Body of pancreas (tissue), 4 donors: ENCODE measurements at regions not wholly inside any gene's neighbourhood (a gene's known extent, or its start where the extent isn't known, plus 50 kb on each side); places are given as distances from the start of the nearest gene placed in this dataset.
"Not testable (repeated sequence)": the region's sequence is repeated elsewhere in the genome, so short reads cannot be mapped to it uniquely, and the experiment has no call there.

ENCODE experiments used
- ATAC-seq: fragments of 150-250 bp; one replicate; pipeline ENCODE4 v1.9.1; 2016
- DNase-seq, 4 donors: peaks; one replicate each; pipeline ENCODE4 v3.0.0-alpha.2; 2019
- H3K27ac ChIP-seq, 4 donors: fragments of 200-600 bp; sonication (generic); 1 replicate in 3 of 4; 2 replicates in 1 of 4; pipeline versions ENCODE4 v1.5.1 to v1.6.1; 2016 to 2019; ENCODE audit warnings: mild to moderate bottlenecking in 1 of 4, mixed read lengths in 1 of 4, moderate library complexity in 1 of 4
- H3K27me3 ChIP-seq, 2 donors: fragments of 200-600 bp; sonication (generic); one replicate each; pipeline ENCODE4 v1.6.0; 2016; ENCODE audit warnings: mild to moderate bottlenecking in 1 of 2
- H3K36me3 ChIP-seq, 2 donors: fragments of 200-600 bp; sonication (generic); replicated peaks in 1 of 2; 2 replicates each; pipeline ENCODE4 v1.5.1; 2016; ENCODE audit warnings: low read depth in 2 of 2; ENCODE audit not compliant: insufficient read depth in 1 of 2
- H3K4me1 ChIP-seq: fragments of 200-600 bp; sonication (generic); one replicate; pipeline ENCODE4 v1.6.0; 2016
- H3K4me3 ChIP-seq, 2 donors: fragments of 200-600 bp; sonication (generic); 1 replicate in 1 of 2; 2 replicates in 1 of 2; pipeline ENCODE4 v1.5.1; 2016 to 2019
- H3K9me3 ChIP-seq, 3 donors: fragments of 200-600 bp; sonication (generic); 1 replicate in 2 of 3; 2 replicates in 1 of 3; pipeline ENCODE4 v1.5.1; 2016
- POLR2A ChIP-seq, 3 donors: fragments of 450-650 bp; IDR thresholded peaks; one replicate each; pipeline ENCODE4 v1.6.1; 2016; ENCODE audit warnings: antibody characterized with exemption in 3 of 3, mild to moderate bottlenecking in 2 of 3
- WGBS, 2 donors: methylation state at CpG; one replicate each; pipeline ENCODE4 v1.1.5; 2017; 5-methylcytosine and 5-hydroxymethylcytosine counted together
- intact Hi-C: fragments of 100-400 bp; cut with DNase I; formaldehyde crosslinking; loops from one replicate; pipeline ENCODE4 v1.15.1; 2023
- TF ChIP-seq, protein P1 (sequence below), 7 experiments: fragments of 450-650 bp in 4 of 7; fragments of 200-600 bp in 3 of 7; sonication (generic) in 3 of 7; IDR thresholded peaks; one replicate each; pipeline ENCODE4 v1.5.1; 2016 to 2019; ENCODE audit warnings: antibody characterized with exemption in 7 of 7

DNA sequence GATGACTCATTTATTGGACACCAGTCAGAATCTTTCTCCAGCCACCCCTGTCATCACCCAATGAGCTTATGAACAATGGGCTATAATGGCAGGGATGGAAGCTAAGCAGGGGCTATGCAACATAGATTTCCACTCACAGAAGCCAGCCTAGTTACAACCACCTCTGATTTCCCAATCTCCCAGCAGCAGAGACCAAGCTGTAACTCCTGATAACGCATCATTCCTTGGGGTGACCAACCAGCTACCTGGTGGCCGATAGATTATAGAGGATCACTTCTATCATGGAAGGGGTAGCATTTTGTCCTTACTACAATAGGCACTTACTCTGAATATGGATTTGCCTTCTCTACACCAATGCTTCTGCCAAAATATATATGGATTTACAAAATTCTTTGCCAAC lies 302.3 kb upstream of the ATXN7L3B start:
- H3K4me3 ChIP-seq, result no peak overlapping the region
- intact Hi-C loops, result no loop called here
- DNase-seq (no peak), ATAC-seq (no peak)
- WGBS, 2 donors, result 82 to 85% methylated on average over 2 of the region's 2 CpGs
- H3K9me3 ChIP-seq, result peaks cover 0 to 7% (median 0%) of the 10 kb centered on the region in 3 donors
- no peaks in the 10 kb centered on the region for H3K4me1 ChIP-seq
- no peak overlapping the region for H3K27ac ChIP-seq
- TF ChIP-seq, protein P1, sequence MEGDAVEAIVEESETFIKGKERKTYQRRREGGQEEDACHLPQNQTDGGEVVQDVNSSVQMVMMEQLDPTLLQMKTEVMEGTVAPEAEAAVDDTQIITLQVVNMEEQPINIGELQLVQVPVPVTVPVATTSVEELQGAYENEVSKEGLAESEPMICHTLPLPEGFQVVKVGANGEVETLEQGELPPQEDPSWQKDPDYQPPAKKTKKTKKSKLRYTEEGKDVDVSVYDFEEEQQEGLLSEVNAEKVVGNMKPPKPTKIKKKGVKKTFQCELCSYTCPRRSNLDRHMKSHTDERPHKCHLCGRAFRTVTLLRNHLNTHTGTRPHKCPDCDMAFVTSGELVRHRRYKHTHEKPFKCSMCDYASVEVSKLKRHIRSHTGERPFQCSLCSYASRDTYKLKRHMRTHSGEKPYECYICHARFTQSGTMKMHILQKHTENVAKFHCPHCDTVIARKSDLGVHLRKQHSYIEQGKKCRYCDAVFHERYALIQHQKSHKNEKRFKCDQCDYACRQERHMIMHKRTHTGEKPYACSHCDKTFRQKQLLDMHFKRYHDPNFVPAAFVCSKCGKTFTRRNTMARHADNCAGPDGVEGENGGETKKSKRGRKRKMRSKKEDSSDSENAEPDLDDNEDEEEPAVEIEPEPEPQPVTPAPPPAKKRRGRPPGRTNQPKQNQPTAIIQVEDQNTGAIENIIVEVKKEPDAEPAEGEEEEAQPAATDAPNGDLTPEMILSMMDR (IDR thresholded peaks at IDR 0.05), result no peak
- TF ChIP-seq POLR2A (IDR thresholded peaks at IDR 0.05), result no peak
- H3K36me3 ChIP-seq, result no peaks in the 10 kb centered on the region
- no peaks in the 10 kb centered on the region for H3K27me3 ChIP-seq

DNA sequence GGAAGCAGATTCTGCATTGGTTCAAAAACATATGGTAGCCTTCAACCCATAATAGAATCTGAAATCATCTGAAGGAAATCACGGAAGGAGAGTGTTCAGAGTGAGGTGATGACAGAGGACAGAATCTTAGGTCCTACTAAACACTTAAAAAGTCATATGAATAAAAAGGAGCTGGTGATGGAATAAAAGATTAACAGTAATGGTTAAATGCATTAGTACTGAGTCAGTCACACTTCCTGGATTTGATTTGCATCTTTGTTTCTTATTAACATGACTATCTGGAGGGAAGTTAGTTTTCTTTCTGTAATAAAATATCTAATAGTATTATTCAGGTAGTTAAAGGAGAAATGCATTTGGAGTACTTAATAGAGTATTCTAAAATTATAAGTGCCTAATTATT lies 296.3 kb upstream of the ATXN7L3B start:
- peaks cover 0 to 7% (median 0%) of the 10 kb centered on the region in 3 donors for H3K9me3 ChIP-seq
- 56 to 89% methylated on average over 1 of the region's 1 CpG for WGBS, 2 donors
- no peak for ATAC-seq
- no peaks in the 10 kb centered on the region for H3K4me1 ChIP-seq
- H3K27me3 ChIP-seq, result no peaks in the 10 kb centered on the region
- DNase-seq, result no peak
- H3K27ac ChIP-seq, result no peak overlapping the region
- no peak overlapping the region for H3K4me3 ChIP-seq
- TF ChIP-seq POLR2A (IDR thresholded peaks at IDR 0.05), result no peak
- TF ChIP-seq, protein P1 (IDR thresholded peaks at IDR 0.05), result no peak
- H3K36me3 ChIP-seq, result no peaks in the 10 kb centered on the region
- intact Hi-C loops, result no loop called here

DNA sequence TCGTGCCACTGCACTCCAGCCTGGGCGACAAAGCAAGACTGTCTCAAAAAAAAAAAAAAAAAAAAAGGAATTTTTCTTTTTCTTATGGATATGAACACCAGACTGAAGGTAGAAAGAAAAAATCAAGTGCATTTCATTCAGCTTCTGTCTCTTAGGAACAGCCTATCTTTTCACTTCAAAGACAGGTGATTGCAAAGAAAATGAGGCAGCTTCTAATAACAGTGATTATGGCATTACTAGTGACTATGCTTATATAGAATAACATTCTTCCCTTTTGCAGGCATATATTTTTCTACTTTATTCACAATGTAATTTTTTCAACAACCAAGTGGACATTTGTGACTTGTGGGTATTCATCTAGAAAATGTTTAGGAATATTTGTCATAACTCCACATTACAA lies 295.5 kb upstream of the ATXN7L3B start:
- 76% methylated on average over 2 of the region's 2 CpGs for WGBS, 2 donors
- H3K27me3 ChIP-seq, result no peaks in the 10 kb centered on the region
- H3K9me3 ChIP-seq, result peaks cover 0 to 7% (median 0%) of the 10 kb centered on the region in 3 donors
- no peaks in the 10 kb centered on the region for H3K4me1 ChIP-seq
- TF ChIP-seq POLR2A (IDR thresholded peaks at IDR 0.05), result no peak
- TF ChIP-seq, protein P1 (IDR thresholded peaks at IDR 0.05), result no peak
- intact Hi-C loops, result no loop called here
- DNase-seq (no peak), ATAC-seq (no peak)
- H3K36me3 ChIP-seq, result no peaks in the 10 kb centered on the region
- H3K27ac ChIP-seq, result no peak overlapping the region
- no peak overlapping the region for H3K4me3 ChIP-seq

DNA sequence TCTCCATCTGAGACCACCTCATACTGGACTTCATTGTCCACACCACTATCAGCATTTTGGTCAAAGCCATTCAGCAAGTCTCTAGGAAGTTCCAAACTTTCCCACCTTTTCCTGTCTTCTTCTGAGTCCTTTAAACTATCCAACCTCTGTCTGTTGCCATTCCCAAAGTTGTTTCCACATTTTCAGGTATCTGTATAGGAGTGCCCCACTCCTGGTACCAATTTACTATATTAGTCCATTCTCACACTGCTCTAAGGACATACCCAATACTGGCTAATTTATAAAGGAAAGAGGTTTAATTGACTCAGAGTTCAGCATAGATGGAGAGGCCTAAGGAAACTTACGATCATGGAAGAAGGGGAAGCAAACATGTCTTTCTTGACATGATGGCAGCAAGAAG lies 292.2 kb upstream of the ATXN7L3B start:
- intact Hi-C loops, result no loop called here
- Histone ChIP-seq H3K27ac (no peak overlapping the region), H3K9me3 (no peaks in the 10 kb centered on the region), H3K4me1 (no peaks in the 10 kb centered on the region), H3K36me3 (no peaks in the 10 kb centered on the region), H3K4me3 (no peak overlapping the region), H3K27me3 (no peaks in the 10 kb centered on the region)
- no peak for DNase-seq
- no peak for TF ChIP-seq POLR2A (IDR thresholded peaks at IDR 0.05)
- TF ChIP-seq, protein P1 (IDR thresholded peaks at IDR 0.05), result no peak
- 71 to 89% methylated on average over 1 of the region's 1 CpG for WGBS, 2 donors
- ATAC-seq, result no peak

DNA sequence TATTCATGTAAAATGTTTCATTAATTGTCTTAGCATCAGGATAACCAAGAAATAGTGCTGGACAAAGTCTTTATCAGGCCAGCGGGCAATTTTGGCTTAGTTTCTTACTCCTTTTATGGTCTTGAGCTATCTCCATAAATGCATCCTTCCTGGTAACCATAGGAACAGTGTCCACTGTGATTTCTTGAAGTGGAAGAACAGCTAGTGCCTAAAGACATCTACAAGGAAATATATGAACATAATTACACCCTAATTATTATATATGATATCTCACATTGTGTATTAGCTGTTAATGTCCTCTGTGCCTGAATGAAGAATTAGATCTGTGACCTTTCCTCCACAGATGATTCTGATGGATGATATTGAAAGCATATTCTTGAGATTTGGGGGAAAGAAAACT lies 286.7 kb upstream of the ATXN7L3B start:
- DNase-seq (no peak), ATAC-seq (no peak)
- Histone ChIP-seq H3K27me3 (no peaks in the 10 kb centered on the region), H3K4me1 (no peaks in the 10 kb centered on the region), H3K4me3 (no peak overlapping the region), H3K9me3 (no peaks in the 10 kb centered on the region), H3K27ac (no peak overlapping the region), H3K36me3 (no peaks in the 10 kb centered on the region)
- TF ChIP-seq POLR2A (IDR thresholded peaks at IDR 0.05), result no peak
- TF ChIP-seq, protein P1 (IDR thresholded peaks at IDR 0.05), result no peak
- intact Hi-C loops, result no loop called here
- 56 to 69% methylated on average over 1 of the region's 1 CpG for WGBS, 2 donors

DNA sequence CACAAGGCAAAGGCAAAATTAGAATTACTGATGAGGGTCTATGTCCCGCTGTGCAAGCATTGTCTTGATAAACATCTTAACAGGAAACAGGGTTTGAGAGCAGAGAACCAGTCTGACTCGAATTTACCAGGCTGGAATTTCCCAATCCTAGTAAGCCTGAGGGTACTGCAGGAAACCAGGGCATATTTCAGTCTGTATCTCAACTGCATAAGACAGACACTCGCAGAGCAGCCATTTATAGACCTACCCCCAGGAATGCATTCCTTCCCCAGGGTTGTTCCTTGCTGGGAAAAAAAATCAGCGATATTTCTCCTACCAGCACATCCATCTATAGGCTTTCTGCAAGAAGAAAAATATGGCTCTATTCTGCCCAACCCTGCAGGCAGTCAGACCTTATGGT lies 283.8 kb upstream of the ATXN7L3B start:
- H3K4me3 ChIP-seq, ATAC-seq, H3K36me3 ChIP-seq, intact Hi-C loops, H3K9me3 ChIP-seq, H3K4me1 ChIP-seq, H3K27ac ChIP-seq, H3K27me3 ChIP-seq, DNase-seq: not testable (repeated sequence)
- 65 to 70% methylated on average over 4 of the region's 4 CpGs for WGBS, 2 donors
